HG02973 (cell line): ENCODE measurements at regions not wholly inside any gene's neighbourhood (a gene's known extent, or its start where the extent isn't known, plus 50 kb on each side); places are given as distances from the start of the nearest gene placed in this dataset.

Experiments
- ATAC-seq: cut with Tn5 transposase; IDR thresholded peaks from one replicate; pipeline ENCODE4 v1.9.1; 2021; ENCODE audit warnings: moderate library complexity; ENCODE audit not compliant: unreplicated experiment

GRCh38 chr13:76153239-76153638 is 517.1 kb downstream of the LMO7 start:
- no peak for ATAC-seq

GRCh38 chr13:76148926-76149325 is 512.8 kb downstream of the LMO7 start:
- ATAC-seq, result no peak

GRCh38 chr13:76148374-76148773 is 512.2 kb downstream of the LMO7 start:
- ATAC-seq, result no peak

GRCh38 chr13:76132532-76132931 is 496.4 kb downstream of the LMO7 start:
- ATAC-seq, result no peak

- no peak for ATAC-seq
These were observed 495.4 kb downstream of the LMO7 start for GRCh38 chr13:76131551-76131950.

GRCh38 chr13:76129305-76130000 is 493.3 kb downstream of the LMO7 start:
- ATAC-seq, result no peak

GRCh38 chr13:76127922-76128321 is 491.8 kb downstream of the LMO7 start:
- no peak for ATAC-seq

GRCh38 chr13:76123548-76123947 is 487.4 kb downstream of the LMO7 start:
- ATAC-seq, result no peak

GRCh38 chr13:76116751-76117360 is 480.7 kb downstream of the LMO7 start:
- no peak for ATAC-seq

- no peak for ATAC-seq
These were observed 470.6 kb downstream of the LMO7 start for GRCh38 chr13:76106763-76107162.

- no peak for ATAC-seq
These were observed 458.5 kb downstream of the LMO7 start for GRCh38 chr13:76094645-76095044.

GRCh38 chr13:76091076-76091475 is 454.9 kb downstream of the LMO7 start:
- ATAC-seq, result no peak

- no peak for ATAC-seq
These were observed 450.6 kb downstream of the LMO7 start for GRCh38 chr13:76086729-76087128.

GRCh38 chr13:76067850-76068249 is 431.7 kb downstream of the LMO7 start:
- ATAC-seq, result no peak

GRCh38 chr13:76053181-76053580 is 417.1 kb downstream of the LMO7 start:
- ATAC-seq, result no peak

GRCh38 chr13:76049376-76049746 is 413.2 kb downstream of the LMO7 start:
- ATAC-seq, result no peak

GRCh38 chr13:76048675-76049375 is 412.7 kb downstream of the LMO7 start:
- ATAC-seq, result no peak

GRCh38 chr13:76048131-76048530 is 412.0 kb downstream of the LMO7 start:
- no peak for ATAC-seq

- ATAC-seq, result no peak
These were observed 407.7 kb downstream of the LMO7 start for GRCh38 chr13:76043874-76044273.

- ATAC-seq, result no peak
These were observed 403.0 kb downstream of the LMO7 start for GRCh38 chr13:76038920-76039716.

GRCh38 chr13:76036176-76036575 is 400.0 kb downstream of the LMO7 start:
- no peak for ATAC-seq
